Epithelial cell of esophagus (primary cell): ENCODE measurements at regions not wholly inside any gene's neighbourhood (a gene's known extent, or its start where the extent isn't known, plus 50 kb on each side); places are given as distances from the start of the nearest gene placed in this dataset.

Source experiments
- DNase-seq: peaks from one replicate; pipeline ENCODE4 v3.0.0; 2010; ENCODE audit warnings: low read depth
- H3K4me3 ChIP-seq: 2 replicates; pipeline ENCODE4 v1.5.1; 2011; ENCODE audit warnings: mild to moderate bottlenecking, low read length, control low read depth
- CTCF ChIP-seq: IDR thresholded peaks from 2 replicates; pipeline ENCODE4 v1.5.1; 2011; ENCODE audit warnings: low read depth, mild to moderate bottlenecking, low read length, control low read depth, inconsistent platforms; ENCODE audit not compliant: insufficient read depth; ENCODE audit errors: missing control alignments

- no peak for TF ChIP-seq CTCF
- DNase-seq: no peak
- H3K4me3 ChIP-seq: no peak overlapping the region
These were observed 76.1 kb upstream of the SDK2 start for GRCh38 chr17:73720187-73720834.

GRCh38 chr17:73722165-73722564 lies 77.9 kb upstream of the SDK2 start:
- TF ChIP-seq CTCF: no peak
- no peak for DNase-seq
- no peak overlapping the region for H3K4me3 ChIP-seq

- H3K4me3 ChIP-seq: no peak overlapping the region
- no peak for TF ChIP-seq CTCF
- DNase-seq: no peak
These were observed 79.1 kb upstream of the SDK2 start for GRCh38 chr17:73723317-73723716.

GRCh38 chr17:73724341-73724740 lies 80.1 kb upstream of the SDK2 start:
- no peak for DNase-seq
- no peak for TF ChIP-seq CTCF
- no peak overlapping the region for H3K4me3 ChIP-seq

- H3K4me3 ChIP-seq: no peak overlapping the region
- DNase-seq: no peak
- TF ChIP-seq CTCF: no peak
These were observed 80.7 kb upstream of the SDK2 start for GRCh38 chr17:73724990-73725389.

- TF ChIP-seq CTCF: no peak
- no peak for DNase-seq
- H3K4me3 ChIP-seq: no peak overlapping the region
These were observed 81.7 kb upstream of the SDK2 start for GRCh38 chr17:73725794-73726515.

- no peak overlapping the region for H3K4me3 ChIP-seq
- no peak for TF ChIP-seq CTCF
- no peak for DNase-seq
These were observed 83.7 kb upstream of the SDK2 start for GRCh38 chr17:73727941-73728340.
